Stromal cell of bone marrow (primary cell): ENCODE measurements at regions not wholly inside any gene's neighbourhood (a gene's known extent, or its start where the extent isn't known, plus 50 kb on each side); places are given as distances from the start of the nearest gene placed in this dataset.
"Not testable (repeated sequence)": the region's sequence is repeated elsewhere in the genome, so short reads cannot be mapped to it uniquely, and the experiment has no call there.

ENCODE experiments used
- DNase-seq: peaks from one replicate; pipeline ENCODE4 v3.0.0-alpha.2; 2012; ENCODE audit warnings: low read depth

DNA sequence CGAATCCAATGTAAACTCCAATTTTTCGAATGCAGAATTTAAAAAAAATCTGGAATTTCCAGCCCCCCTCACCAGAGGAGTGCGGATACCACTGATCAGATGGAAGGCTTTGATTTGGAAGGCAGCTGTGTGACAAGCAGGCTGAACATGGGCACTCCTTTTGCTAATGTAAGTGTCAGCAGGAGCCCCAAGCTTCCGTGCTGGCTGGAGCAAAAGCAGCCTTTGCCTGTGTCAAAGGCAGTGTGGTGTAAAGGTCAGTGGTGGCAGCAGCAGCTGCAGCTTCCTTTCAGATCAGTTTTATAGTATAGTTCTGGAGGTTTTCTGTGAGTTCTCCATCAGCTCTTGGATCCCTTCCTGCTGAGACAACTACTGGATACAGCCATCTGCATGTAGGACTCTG lies 259.9 kb downstream of the CTH start:
- no peak for DNase-seq

DNA sequence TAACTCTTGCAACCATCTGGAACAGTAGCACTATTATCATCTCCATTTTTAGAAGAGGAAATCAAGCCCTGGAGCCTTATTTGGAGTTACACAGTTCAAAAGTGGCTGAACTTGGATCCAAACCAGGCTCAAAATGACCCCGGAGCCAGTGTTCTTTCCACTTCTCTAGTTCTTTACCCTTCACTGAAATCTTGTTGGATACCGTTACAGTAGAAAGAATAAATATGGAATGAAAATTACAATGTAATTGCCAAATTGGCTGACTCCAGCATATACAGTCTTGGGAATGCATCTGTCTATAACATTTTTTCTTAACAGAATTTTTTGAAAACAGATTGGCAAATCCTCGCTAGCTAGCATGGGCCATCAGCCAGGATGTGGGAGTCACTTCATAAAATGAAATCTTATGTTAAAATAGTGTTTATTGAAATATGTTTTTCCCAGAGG lies 261.4 kb downstream of the CTH start:
- DNase-seq: no peak

DNA sequence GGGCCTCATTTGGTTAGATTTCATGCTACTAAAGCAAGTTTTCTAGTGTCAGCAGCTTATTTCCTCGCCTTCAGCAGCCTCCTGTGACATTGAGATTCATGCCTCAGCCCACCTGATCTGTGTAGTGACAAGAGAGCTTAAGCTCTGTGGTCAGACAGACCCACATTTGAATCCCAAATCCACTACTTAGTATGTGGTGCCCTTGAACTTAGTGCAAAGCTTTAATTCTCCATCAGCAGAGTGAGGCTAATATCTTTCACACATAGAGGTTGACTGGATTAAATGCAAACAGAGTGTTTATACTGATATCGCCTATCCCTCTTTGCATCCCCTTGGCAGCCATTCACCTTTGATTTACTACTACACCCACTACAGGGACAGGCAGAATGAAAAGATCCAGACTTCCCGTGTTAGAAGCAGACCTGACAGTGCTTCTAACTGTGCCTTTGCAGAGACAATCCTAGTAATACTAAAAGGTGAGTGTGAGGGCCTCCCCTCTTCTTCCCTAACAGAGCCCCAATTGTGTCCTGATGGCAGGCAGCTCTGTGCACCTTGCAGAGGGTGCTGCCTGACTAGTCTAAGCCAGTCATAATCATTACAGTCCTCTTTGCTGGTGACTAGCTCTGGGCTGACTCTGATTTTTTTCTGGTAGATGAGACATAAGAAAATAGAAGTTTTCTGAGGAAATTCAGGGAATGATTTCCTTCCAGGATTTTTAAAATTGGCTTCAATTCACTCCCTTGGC lies 264.0 kb downstream of the CTH start:
- DNase-seq: no peak

DNA sequence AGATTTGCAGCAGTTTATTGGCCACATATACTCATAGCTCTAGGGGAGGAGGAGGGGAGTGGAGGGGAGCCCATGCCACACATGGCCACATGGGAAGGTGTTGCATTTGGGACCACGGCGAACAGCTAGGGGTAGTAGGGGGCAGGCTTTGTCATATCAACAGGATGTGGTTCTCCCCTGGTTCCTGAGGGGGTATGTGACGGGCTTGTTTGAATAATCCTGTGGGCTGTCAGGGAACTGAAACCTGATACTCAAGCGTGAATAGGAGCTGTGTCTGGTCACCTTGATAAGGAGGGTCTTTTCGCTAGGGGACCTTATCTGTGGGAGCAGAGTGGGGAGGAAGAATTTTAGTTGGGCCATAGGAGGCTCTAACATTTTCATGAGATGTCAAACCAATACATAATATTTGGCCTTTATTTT lies 264.7 kb downstream of the CTH start:
- no peak for DNase-seq

DNA sequence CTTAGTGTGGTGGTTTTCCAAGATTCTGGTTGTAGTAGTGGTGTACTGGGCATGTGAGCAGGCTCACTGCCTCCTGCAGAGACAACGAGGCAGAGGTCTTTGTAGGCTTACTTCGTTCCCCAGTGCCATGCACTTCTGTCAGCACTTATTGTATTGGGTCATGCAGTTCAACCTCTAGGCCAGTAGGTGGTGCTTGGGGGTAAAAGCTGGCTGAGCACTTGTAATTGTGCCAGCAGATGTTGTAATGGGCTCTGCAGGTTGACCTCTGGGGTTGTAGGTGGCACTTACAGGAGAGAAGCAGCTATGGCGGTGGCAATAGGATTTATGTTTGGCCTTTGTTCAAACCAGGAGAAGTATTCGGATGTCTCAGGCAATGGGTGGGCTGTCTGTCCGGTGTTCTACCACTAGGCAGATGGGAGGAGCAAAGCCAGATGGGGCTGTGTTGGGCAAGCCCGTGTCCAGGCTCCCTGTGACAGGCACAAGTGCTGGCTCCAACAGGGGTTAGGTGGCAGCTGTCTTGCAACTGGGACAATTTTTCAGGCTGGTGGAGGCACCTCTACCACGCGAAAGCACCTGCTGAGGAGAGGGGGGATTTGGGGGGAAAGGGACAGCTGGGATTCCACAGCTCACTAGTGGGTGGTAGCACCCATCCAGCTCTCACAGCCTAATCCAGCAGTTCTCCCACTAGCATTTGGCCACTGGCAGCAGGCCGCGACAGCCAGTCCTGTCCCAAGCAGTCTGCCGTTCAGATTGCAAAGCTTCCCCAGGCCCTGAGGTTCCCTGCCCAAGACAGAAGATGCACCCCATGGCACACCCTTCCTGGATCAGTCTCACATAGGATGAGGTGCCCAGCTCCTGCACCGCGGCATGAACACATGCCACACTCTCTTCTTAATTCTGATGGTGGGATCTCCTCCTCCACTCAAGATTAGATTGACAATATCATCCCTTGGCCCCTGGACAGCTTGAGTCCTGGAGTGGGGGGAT lies 274.5 kb downstream of the CTH start:
- DNase-seq: peak; percentile 47

DNA sequence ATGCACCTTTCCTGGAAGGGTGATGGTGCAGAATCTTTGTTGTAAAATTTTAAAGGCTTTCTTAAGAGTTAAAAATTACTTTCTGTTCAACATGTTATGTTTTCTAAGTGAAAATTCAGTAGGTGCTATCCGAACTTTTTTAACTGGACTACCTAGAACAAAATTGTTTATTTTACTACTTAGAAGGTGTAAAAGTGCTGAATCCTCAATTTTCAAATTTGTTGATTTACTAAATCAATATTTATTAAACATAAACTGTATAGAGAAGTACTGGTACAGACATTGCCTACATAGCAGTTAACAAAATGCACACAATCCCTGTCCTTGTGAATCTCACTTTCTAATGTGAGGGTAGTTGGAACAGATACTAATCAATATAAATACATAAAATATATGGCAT lies 277.5 kb downstream of the CTH start:
- no peak for DNase-seq

DNA sequence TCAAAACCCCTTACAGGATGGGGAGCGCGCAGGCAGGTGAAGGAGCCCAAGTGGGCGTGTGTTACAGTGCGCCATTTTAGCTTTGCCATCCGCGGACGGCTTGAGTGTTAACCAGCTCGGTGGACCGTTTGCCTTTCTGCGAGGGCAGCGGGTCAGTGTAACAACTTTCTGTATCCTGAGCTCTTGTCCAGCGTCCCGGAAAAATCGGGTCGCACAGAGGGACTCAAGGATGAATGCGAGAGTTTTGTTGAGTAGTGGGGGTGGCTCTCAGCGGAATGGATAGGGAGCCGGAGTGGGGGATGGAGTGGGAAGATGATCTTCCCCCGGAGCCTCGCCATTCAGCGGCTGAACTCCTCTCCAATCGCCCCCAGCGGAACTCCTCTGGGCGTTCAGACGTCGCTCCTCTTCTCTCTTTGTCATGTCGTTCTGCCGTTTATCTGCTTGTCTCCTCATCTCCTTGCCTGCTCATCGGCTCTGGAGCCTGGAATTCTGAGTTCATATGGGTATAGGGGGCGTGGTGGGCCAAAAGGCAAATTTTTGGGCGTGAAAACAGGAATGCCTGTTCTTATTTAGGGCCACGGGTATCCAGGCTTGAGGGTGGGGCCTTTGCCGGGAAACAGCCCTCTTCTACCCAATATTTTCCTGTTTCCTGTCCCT lies 295.4 kb downstream of the CTH start:
- DNase-seq: no peak

DNA sequence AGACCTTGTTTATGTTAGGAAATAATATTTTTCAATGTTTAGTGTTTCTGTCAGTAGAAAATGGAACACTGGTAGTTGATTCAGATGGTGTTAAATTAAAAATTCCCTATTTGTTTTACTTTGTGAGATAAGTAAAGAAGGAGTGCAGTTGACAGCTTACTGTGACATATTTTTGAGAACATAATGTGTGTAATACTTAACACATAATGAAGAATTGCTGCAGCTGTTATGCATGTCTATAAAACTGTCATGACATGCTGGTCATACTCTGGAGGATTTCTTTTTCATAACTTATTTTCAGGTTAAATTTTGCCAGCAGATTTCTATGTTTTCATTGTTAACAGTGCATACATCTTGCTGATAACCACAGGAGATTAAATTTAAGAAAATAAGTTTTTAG lies 296.1 kb downstream of the CTH start:
- no peak for DNase-seq

DNA sequence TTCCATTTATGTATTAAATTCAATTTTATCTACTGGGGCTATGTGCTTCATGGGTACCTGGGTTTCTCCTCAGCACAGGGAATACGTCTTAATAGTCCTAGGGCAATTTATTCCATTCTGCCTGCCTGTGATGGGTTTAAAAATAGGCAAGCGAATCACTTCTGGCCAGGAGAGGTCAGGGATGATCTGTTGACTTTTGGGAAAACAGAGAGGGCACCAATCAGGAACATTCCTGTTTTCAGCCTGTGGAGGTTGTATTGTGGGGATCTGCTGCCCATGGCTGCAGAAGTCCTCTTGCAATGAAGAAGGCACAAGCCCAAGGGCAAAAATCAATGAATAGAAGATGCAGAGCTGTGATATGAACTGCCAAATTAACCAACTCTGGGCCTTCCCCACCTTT lies 303.1 kb downstream of the CTH start:
- DNase-seq: no peak

DNA sequence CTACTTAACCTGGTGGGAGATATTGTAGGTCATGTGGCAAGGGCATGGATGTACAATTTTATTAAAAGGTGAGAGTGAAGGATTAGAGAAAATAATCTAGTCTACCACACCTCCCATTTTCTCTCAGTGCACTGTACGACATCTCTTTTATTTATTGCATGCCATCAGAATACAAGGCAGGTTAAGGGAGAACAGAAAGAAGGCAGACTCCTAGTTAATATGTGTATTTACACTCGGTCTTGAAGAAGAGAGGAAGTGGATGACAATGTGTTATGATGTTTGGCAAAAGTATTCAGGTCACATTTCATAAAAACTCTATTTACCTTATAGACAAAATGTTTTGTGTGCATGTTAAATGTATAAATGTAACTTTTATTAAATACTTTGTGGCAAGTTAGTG lies 306.1 kb downstream of the CTH start:
- DNase-seq: no peak

DNA sequence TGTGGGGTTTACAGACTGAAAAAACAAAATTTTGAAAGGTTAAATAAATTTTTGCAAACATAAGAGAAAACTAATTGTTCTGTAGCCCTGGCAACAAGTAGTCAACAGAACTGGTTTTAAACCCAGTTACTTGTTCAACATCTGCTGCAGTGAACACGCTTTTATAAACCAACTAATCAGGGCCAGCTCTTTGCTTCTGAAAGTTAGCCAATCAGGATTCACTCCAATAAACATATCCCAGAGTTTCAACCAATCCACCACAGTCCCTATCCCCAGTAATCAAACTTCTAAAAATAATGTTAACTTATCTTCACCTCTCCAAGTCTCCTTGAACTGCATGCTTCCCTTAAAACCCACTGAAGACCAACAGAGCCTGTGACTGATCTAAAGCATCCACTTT lies 306.6 kb downstream of the CTH start:
- no peak for DNase-seq

DNA sequence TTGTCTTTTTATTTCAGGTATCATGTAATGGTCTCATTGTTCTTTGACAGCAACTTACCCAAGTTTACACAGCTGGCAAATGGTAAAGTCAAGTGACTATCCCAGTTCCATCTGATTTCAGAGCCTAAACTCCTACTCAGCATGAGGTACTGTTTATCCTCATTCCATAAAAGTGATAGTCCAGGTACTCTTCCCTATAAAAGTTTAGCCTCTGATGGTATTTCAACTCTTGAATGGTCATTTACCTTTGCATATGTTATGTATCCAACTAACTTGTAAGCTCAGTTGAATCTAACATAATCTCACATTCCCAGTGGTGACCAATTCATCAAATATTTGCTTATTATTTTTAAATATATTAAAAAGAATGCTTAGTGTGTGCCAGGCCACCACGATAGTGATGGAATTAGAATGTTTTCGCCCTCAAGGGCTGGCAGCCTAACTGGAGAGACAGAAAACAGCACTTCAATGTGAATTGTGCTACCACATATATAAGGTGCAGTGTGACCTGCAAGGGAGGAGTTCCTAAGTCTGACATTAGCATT lies 307.1 kb downstream of the CTH start:
- no peak for DNase-seq

DNA sequence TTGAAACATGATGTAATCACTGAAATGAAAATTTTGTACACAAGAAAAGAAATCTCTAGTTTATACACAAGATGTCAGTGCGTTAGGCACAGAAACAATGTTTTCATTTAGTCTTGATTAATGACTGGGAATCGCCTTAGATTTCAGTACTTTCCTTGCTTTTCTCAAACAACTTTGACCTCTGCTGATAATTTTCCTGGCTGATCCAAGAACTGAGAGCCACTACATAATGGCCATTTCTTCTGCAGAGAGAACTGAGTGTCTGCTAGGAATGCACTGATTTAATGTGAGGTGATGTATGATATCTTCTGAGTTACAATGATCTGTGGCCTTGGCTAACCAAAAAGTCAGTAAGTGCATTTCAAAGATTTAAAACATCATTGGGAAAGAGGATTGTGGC lies 308.1 kb downstream of the CTH start:
- DNase-seq: no peak

DNA sequence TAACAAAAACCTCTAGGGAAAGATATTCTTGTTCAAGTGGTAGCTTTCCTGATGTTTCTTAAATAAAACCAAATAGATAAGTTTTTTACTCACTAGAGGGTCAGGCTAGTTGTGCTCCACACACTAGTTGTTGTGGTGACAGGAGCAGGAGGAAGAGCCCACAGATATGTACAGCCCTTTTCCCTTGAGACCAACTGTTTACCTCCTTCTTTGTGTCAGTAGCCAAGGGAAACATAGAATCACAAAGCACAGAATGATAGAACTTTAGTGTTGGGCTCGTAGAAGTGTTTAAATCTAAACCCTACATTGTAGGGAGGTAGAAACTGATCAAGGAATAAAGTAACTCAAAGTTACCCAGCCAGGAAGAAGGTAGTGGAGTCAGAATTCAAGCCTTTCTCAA lies 309.0 kb downstream of the CTH start:
- no peak for DNase-seq

DNA sequence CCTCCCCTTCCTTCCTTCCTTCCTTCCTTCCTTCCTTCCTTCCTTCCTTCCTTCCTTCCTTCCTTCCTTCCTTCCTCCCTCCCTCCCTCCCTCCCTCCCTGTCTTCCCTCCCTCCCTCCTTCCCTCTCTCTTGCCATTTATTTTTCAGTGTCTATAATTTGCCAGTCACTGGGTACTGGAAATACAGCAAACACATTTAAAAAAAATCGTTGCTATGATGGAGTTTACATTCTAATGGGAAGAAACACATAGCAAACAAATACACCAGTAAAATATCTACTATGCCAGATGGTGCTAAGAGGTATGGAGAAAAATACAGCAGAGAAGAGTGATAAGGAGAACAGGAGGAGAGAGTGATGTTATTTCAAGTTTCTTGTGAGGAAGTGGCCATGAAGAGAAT lies 309.5 kb downstream of the CTH start:
- DNase-seq: no peak

DNA sequence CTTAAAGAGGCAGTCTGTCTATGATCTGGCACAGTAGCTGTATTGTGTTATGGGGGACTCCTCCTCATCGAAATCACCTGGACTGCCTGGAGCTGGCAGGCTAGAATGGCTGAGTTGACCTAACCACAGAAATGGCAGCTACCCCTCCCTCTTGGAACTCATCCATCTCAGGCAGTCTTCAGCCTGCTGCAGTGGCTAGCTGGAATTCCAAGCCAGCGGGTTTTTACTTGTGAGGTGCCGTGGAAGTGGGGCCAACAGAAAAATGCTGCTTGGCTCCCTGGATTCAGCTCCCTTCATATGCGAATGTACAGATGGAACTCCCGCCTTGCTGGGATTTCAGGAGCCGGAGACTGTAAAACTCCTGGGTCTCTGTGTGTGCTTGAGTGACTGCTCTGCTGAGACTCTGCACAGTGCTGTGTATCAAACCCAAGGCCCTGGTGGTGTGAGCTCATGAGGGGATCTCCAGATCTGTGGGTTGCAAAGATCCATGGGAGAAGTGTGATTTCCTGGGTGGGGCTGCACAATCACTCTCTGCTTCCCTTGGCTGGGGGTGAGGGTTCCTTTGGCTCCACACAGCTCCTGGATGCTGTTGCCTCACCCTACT lies 316.9 kb downstream of the CTH start:
- no peak for DNase-seq

DNA sequence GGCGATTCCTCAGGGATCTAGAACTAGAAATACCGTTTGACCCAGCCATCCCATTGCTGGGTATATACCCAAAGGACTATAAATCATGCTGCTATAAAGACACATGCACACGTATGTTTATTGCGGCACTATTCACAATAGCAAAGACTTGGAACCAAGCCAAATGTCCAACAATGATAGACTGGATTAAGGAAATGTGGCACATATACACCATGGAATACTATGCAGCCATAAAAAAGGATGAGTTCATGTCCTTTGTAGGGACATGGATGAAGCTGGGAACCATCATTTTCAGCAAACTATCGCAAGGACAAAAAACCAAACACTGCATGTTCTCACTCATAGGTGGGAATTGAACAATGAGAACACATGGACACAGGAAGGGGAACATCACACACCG lies 311.1 kb downstream of the PTGER3 start:
- DNase-seq: not testable (repeated sequence)

DNA sequence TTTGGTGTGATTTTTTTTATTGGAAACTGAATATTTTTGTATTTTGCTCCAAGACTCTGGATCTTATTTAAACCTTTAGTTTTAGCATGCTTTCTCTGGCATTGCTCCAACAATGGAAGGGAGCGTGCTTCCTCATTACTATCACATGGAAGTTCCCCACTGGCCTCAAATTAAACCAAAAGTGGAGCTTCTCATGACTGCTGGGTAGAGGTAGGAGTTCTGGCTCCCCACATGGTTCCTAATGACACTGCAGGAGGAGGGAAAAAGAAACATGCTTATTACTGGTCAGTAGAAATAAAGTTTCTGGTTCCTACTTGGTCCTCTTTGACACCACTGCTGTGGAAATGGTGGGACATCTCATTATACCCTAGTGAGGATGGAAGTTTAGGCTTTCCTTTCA lies 310.5 kb downstream of the PTGER3 start:
- DNase-seq: no peak

DNA sequence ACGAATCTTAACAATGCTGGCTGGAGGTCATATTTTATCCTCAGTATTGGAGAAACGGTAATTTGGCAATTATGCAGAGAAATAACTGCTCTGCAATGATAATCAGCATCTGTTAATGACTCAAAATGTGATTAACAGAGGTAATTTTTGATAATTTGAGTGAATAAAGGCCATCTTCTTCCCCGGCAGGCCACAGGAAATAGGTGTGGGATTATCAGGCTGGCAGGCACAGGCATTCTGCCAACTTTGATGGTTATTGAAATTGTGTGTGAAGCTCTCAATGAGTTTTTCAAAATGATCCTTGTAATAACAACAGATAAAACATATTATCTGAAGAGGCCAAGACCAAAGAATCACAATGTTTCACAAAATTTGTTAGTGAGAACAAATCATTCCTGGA lies 309.0 kb downstream of the PTGER3 start:
- DNase-seq: no peak

DNA sequence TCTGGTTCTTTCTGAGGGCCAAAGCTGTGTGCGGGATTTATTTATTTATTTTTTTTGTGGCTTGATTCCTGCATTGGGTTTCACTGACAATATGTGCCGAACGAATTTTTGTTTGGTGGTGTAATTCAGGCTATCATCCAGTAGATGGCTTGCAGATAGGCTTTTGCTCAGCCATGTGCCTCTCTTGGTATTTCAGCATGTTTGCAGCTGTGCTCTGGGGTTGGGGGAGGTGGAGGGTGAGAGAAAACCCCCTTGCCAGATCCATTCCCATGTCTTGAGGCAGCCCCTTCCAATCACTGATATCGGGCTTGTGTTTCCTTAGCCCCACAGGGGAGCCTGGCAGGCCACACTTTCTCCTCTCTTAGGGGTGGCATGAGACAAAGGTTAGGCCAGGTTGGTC lies 302.4 kb downstream of the PTGER3 start:
- no peak for DNase-seq

DNA sequence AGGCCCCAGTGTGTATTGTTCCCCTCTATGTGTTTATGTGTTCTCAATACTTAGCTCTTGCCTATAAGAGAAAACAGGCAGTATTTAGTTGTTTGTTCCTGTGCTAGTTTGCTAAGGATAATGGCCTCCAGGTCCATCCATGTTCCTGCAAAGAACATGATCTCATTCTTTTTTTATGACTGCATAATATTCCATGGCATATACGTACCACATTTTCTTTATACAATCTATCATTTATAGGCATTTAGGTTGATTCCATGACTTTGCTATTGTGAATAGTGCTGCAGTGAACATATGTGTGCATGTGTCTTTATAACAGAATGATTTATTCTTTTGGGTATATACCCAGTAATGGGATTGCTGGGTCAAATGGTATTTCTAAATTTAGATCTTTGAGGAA lies 301.6 kb downstream of the PTGER3 start:
- DNase-seq: not testable (repeated sequence)

DNA sequence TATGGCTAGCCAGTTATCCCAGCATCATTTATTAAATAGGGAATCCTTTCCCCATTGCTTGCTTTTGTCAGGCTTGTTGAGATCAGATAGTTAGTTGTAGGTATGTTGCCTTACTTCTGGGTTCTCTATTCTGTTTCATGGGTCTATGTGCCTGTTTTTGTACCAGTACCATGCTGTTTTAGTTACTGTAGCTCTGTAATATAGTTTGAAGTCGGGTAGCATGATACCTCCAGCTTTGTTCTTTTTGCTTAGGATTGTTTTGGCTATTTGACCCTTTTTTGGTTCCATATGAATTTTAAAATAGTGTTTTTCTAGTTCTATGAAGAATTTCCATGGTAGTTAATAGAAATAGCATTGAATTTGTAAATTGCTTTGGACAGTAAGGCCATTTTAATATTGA lies 300.5 kb downstream of the PTGER3 start:
- not testable (repeated sequence) for DNase-seq
